SHP77 treated with DMSO at 0.1 percent for 48 hours (cell line): ENCODE measurements at regions not wholly inside any gene's neighbourhood (a gene's known extent, or its start where the extent isn't known, plus 50 kb on each side); places are given as distances from the start of the nearest gene placed in this dataset.

Experiments used
- DNase-seq: peaks from one replicate; lab custom pipeline; 2025; lab: John Stamatoyannopoulos, UW

DNA sequence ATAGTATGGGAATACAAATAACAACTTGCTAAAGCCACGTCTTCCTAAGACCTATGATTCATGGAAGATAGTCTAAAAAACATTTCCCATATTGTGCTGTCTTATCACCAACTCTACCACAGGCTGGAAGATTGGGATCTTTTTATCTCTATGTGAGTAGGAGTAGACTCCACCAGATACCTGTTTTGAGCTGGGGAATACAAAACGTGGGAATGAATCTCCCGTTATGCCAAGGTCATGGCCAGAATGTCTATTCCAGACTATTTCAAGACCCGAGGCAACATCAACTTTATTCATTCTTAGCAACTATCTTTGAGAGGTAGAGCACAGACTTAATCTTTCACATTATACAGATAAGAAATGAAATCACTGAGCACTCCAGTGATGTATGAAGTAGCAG is 2350.9 kb upstream of the WWC1 start:
- no peak for DNase-seq

DNA sequence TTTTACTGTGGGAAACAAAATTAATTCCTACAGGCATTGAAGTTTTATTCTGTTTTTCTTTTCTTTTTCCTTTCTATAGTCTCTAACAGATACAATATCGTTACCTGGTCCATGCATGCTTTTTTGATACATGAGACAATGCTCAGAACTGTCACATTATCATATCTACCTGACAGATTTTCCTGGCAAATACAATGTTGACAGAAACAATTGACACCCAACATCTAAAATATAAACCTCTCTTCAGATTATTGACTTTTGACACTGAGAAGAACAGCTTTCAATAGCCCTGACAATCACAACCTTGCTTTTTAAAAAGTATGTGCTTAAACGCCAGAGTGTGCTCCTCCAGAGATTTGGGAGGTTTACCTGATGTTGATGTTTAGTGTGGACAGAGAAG is 2334.6 kb upstream of the WWC1 start:
- no peak for DNase-seq

DNA sequence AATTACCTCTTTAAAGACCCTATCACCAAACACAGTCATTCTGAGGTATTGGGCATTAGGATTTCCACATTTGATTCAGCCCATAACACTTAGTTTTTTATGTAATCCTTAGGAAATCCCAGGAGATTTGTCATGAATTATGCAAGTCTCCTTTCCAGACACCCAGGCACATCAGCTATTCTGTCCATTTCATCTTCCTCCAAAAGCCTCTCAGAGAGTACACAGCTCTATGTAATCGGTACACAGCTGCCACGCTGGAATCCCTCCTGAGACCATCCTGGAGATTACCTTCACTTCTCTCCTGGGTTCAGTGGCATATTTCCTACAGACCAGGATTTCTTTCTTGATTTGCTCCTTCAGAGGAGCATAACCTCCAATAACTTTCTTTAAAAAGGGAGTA is 2309.8 kb upstream of the WWC1 start:
- DNase-seq, result no peak

DNA sequence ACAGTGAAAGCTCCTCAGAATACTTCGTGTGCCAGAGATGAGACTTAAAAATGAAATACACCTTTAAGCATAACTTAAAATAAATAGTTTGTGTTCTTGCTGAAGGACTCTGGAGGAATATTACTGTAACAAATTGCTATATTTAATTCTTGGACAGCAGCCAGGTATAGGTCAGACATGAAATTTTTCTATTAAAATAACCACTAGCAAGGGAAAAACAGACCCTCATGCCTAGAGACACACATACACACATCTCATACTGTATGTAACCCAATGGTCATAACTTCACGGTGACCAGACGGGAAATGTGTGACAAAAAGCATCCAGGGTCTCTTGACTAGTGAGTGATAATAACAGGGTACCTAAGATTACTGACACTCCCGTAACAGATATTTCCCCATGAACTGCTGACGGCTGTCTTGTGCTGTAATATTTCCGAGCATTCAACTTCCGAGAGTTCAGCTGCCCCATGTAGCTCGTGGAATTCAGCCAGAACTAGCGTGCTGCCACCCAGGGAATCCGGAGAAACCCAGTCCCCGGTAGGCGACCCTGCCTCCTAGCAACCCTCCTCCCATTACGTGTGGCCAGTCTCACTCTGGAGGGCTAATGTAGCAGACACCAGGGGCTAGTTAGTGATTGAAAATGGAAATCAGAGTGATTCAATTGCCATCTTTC is 2295.1 kb upstream of the WWC1 start:
- no peak for DNase-seq

DNA sequence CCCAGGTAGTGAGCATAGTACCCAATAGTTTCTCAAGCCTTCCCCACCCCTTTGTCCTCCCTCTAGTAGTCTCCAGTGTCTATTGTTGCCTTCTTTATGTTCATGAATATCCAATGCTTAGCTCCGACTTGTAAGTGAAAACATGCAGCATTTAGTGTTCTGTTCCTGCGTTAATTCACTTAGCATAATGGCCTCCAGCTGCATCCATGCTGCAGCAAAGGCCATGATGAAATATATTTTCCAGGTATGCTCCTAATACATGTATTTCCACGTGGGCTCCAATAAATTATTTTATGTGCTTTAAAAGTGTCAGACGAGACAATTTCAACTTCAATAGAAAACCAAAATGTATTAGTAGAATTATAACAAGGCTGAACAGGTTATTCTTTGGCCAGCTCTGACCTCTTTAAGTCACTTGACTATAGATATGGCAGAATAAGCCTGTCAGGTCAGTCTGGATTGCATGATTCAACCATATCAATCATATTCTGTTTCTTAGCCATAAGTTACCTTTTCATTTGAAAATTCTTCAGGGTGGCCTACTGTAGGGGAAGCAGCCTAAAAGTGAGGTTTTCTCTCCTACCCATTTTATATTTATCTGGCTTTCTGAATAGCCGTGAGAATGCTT is 2291.6 kb upstream of the WWC1 start:
- no peak for DNase-seq

DNA sequence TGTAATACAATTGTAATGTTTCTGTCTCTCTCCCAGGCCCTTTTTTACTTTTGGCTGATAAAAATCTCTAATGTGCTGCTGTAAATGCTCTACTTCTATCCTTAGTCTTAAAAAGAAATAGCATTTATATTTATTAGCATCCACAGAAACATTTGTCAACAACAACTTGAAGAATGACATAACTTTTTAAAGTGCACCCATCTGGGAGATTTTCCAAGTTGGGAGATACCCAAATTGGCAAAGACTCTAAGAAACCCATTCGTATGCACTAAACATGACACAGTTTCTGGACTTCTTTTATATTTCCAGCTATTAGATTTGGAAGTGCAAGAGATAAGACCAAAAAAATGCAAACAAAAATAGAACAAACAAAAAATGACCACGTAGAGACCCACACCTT is 2287.4 kb upstream of the WWC1 start:
- no peak for DNase-seq

DNA sequence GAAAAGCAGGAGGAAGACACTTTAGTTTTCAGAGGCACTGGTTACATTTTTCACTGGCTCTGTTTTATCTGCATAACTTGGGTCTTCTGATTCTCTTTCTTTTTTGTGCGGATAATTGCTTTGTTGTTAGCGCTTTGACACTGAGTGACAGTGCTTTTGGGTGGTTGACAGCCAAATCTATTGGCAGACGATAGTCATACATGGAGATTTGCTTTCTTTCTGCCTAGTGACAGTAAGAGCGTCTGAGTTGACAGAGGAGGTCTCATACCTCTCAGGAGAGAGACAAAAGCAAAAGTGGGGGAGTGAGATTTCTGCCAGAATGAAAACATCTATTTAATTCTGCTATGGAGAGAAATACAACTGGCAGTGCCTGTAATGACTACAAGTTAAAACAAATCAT is 2278.0 kb upstream of the WWC1 start:
- no peak for DNase-seq

DNA sequence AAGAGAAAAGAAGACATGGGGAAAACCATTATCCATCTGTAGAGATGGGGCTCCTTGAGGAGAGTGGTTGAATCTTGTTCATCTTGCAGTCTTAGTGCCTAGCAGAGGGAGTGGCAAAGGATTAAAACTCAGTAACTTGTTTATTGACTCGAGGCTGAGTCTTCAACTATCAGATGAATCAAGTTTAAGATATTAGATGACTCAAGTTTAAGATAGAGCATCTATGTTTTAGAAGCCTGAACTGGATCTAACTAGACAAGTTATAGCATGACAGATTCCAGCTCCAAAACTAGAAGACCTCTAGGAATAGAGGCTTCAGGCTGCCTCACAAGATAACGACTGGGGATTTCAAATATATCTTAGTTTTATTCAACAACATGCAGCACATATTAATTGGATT is 2277.2 kb upstream of the WWC1 start:
- no peak for DNase-seq

DNA sequence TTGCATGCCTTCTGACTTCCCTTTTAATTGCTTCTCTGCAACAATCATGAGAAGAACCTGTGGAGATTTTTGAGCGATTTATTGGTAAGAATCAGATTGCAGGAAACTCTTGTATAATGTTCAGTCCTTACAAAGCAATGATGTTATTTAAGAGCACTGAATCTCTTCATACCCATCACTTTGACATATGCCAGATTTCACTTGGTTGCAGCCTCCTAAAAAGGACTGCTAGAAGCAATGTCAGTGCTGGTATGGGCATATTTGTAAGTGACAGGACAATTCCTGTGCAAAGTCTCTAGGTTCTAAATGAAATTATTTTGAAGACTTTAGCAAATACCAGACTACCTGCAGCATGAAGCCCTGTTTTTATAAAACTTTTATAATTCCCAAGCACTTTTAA is 2272.7 kb upstream of the WWC1 start:
- DNase-seq, result no peak

DNA sequence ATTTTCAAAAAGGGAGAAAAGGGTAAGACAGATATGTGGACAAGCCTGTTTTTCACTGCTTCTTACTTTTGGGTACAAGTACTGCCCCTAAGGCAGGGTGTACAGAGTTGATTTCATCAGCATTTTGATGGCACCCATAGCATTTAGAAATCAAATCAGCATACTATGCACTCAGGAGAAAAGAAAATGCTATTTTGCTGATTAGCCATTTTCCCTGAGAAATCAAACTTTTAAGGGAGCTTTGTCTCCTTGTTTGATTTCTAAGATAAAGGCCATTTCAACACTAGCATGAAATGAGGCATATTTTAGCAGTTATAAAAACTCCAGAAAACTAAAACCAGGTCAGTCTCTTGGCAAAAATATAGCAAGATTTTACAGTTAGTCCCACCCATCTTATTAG is 2269.4 kb upstream of the WWC1 start:
- no peak for DNase-seq

DNA sequence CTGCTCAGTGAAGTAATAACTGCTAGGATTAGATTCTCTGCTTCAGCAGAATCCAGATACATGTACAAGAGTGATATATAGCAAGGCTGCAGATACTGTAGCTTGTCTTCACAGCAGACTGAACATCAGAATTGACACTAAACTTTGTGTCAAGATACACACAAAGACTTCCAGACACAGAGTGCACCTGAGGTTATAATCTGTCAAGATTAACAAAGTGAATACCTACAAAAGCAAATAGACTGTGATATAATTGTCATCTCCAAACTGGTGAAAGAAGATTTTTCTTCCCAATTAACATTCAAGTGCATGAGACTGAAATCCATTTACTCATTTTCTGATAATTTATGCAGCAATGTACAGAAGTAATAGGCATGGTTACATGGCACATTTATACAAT is 2266.5 kb upstream of the WWC1 start:
- no peak for DNase-seq

DNA sequence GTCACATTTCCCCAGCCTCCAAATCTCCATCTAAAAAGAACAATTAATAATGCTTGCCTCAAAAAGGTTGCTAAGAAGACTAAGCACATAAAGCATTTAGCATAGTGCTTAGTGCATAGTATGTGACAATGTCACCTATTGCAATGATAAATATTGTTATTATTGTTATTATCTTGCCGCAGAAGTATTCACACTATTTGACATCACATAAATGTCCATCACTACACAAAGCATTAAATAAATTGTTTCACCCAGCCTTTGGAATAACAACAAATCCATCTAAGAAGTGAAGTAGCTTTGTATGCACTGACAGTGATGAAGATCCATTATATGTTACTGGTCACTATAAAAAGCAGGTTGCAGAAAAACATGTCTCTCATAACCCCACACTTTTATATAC is 2263.9 kb upstream of the WWC1 start:
- DNase-seq, result no peak

DNA sequence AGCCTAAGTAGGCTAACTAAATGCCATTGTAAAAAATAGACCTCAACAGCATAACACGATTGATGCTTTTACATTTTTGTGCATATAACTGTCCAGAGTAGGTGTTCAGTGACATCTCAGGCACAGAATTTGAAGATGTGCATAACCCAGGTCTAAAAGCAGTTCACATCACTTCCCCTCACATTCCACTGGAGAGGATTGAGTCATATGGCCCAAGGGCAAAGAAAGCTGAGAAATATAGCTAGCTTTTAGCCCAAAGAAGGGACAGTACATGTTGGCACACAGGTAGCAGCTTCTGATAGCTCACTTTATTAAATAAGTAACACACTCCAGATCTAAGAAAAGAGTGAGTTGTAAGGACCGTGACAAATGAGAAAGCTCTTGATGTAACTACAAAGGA is 2259.5 kb upstream of the WWC1 start:
- DNase-seq, result no peak

DNA sequence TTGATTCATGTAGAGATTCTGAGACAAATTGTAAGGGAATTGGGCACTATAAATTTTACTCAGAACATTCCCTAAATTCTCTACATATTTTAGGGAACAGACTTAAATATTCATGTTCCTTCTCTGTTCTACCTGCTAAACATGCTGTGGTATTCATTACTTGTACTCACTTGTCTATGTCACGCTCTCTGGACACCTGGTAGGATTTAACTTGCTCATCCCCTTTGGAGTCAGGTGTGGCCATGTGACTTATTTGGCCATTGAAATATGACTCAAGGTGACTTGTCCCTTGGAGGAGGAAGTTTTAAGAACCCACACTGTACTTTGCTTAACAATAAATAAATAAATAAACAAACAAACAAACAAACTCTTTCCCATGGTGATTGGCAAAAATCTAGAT is 2258.8 kb upstream of the WWC1 start:
- DNase-seq, result no peak

DNA sequence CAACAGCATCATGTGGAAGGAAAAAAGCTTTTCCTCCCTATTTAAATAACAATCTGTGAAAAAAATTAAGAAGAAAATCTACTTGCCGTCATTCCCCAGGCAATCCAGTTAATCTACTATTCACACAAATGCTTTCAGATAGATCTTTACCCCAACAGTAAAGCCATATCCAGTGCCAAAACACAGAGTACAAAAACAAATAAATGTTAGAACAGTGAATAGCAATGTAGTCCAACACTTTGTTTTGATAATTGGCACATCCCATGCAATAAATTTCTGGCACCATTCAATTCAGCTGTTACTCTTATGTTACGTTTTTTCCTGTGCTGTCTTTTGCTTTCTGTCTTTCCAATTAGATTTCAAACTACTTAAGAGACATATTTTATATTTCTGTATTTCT is 2245.5 kb upstream of the WWC1 start:
- DNase-seq, result no peak

DNA sequence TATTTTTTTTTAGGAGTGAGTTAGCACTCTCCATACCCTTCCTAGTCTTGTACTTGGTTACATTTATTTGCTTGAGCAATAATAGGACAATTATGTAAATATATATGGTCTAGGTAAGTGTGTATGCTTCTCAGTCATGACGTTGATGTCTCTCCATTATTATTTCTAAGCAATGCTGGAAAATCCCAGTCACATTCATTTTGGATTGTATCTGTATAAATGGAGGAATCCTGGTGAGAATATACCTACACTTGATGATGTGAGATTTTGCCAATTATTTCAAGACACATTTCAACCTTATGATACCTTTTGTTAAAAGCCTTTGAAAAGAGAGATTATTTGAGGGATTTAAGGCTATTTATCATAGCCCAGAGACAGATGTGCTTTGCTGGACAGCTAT is 2244.5 kb upstream of the WWC1 start:
- DNase-seq, result no peak

DNA sequence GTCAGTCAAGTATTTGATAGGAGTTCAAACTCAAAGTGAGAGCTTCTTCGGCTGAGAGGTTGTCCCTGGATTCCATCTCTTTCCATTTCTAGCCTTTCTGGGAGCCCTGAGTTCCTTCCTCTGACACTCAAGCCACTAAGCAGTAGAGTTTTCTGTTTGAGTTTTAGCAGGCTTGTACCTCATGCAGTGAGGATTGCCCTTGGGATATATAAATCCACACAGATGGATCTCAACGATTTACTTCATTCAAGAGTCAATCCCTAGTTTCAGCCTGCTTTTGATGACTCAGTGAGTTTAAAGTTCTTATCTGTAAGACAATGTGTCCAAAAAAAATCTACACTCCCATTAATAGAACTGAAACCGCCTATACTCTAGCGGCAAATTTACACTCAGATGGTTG is 2240.9 kb upstream of the WWC1 start:
- no peak for DNase-seq

DNA sequence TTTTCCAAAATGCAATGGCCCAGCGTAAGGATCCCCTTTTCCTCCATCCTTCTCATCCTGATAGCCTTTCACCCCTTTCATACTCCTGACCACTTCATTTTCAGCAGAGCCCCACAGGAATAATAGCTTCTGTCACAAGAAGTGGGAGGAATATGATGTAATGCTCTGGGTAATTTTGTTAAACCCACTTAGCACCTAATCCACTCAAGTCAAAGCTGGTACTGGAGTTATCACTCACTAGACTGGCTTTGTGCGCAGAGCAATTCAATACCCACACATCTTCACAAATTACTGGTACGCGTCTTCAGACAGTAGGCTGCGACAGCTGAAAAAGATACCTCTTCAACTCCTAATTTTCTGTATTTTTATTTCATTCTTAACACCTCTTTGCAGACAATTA is 2232.8 kb upstream of the WWC1 start:
- DNase-seq, result no peak

DNA sequence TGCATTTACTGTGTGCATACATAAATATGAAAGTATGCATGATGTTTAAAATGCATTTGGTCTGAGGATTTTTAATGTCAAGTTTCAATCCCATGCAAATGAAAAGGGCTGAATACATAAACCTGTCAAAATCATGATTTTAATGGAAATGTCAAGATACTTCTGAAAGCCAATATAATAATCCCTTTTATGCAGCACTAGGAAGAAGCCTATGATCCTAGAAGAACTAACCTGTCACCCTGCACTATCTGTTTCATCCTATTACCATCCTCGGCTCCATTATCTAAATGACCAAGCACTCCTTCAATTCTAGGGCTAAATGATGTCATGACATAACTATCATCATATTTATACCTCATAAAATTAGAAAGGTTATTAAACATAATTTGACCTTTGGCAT is 2229.4 kb upstream of the WWC1 start:
- no peak for DNase-seq

DNA sequence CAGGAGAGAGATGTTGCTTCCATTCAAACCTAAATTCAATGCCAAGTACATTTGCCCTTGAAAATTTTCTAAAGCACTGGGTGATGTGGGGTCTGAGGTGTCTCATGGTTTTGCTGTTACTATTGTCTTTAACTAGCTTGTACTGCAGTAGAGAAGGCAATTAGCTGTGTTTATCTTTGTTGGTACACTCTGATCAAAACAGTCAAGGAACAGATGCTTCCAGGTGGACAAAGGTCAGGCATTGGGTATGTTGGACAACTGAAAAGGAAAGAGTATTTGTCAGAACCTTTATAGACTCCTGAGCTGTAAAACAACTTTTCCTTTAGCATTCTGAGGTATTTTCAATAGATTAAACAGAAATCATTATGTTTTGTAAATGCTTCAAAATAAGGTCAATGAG is 2228.7 kb upstream of the WWC1 start:
- DNase-seq, result no peak

DNA sequence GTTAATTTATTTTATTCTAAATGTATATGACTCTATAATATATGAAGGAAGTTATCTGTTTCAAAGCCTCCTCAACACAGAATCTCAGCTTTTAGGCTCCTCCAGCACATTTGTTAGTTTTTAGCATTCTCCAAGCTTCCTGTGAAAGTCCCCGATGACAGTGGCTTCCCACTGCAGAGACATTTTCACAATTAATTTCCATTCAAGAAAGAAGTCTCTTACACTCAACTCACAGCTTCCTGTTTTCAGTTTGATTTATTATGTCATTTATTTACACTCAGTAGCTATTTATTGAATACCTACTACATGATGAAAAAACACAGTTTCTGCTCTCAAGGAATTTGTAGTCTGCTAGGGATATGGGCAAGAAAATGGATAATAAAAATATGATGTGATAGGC is 2228.2 kb upstream of the WWC1 start:
- no peak for DNase-seq

DNA sequence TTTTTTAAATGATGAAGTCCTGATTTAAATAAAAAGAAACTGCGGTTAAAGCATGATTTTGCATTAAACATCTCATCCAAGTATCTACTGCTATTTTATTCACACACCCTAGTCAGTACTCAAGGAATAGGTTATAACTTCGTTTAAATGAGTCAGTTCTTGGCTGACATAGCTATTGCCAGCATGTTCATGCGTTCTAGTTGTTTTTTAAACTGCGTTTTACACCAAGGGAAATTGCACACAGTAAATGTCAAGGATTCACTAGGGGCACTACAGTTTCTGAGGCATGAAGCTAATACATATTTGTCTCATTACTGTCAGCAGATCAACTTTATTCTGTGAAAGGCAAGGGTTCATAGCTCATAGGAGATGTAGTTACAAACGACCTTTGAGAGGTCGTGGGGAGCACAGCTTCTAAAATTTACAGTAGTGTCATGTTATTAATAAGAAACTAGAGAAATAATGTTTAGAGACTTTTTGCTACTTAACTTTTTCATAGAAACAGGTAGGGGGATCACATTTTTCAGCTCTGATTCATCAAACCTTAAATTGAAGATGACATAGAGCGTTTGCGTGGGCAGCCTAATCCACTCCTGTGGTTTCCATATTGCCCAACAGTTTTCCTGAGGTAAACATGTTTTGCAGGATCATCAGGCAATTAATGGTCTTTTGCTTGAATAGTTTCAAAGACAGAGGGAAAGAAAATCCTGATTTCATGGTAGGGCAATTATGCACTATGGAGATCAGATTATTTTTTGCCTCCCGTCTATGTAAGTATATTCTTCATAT is 2222.7 kb upstream of the WWC1 start:
- DNase-seq, result no peak

DNA sequence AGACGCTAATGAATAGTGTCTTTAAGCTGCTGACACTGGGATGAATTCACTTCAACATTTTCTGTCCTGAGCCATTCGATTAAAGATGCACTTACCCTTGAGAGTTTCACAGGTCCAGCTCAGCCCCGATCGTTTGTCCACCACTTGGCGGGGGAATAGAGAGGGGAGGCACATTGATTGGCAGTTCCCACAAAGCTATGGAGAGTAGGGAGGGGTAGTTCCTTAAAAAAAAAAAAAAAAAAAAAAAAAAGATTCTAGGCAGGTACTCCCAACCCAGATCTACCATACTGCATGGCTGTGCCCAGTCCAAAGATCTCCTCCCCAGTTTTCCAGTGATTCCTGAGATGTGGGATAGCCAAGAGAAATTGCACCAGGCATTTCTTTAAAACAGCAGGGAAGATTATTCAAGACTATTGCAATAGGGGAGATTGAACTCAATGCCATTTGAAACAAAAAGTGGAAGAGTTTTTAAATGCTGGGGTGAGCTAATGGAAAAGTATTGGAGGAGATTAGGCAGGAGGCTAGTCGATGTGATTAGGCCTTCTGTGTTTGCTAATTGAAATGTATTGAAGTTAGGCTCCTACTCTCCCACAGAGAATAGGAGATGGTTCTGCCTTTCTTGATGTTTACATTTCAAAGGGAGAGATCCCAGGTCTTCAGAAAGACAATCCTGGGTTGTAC is 2217.4 kb upstream of the WWC1 start:
- DNase-seq, result no peak
